Stimulated activated CD4-positive, alpha-beta T cell treated with anti-CD3 and anti-CD28 coated beads, Interleukin-2, amount 100 ng/mL, for 24 hours (primary cell): ENCODE measurements at regions not wholly inside any gene's neighbourhood (a gene's known extent, or its start where the extent isn't known, plus 50 kb on each side); places are given as distances from the start of the nearest gene placed in this dataset.
"Not testable (repeated sequence)": the region's sequence is repeated elsewhere in the genome, so short reads cannot be mapped to it uniquely, and the experiment has no call there.

Experiments used
- DNase-seq, 2 donors: peaks; one replicate each; pipeline ENCODE4 v3.0.0-alpha.2; 2020

GRCh38 chr17:71423871-71424546 lies 696.8 kb upstream of the SOX9 start:
- no peak for DNase-seq

GRCh38 chr17:71427801-71428200 lies 693.0 kb upstream of the SOX9 start:
- no peak for DNase-seq

- DNase-seq, result no peak
Observed at GRCh38 chr17:71428897-71429296, 691.9 kb upstream of the SOX9 start.

- DNase-seq, result no peak
Observed at GRCh38 chr17:71430281-71430680, 690.5 kb upstream of the SOX9 start.

DNA sequence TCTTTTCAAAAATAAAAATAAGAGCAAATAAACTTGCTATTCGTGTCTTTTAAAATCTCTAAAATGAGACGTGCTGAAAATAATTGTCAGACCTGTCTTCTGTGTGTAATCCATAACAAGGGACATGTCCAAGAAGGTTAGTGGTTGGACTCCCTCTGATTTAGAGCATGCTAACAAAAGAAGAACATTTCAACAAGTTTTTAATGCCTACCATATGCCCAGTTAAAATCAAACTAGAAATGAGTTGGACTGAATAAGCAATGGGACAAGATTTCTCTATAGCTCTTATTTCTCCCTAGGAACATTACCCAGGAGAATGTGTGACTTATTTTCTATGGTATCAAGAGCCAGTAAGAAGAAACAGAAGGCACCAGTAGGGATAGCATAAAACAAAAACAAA lies 689.7 kb upstream of the SOX9 start:
- no peak for DNase-seq

GRCh38 chr17:71432378-71433315 lies 688.2 kb upstream of the SOX9 start:
- no peak for DNase-seq

GRCh38 chr17:71434716-71435115 lies 686.1 kb upstream of the SOX9 start:
- DNase-seq, result no peak

GRCh38 chr17:71436479-71436878 lies 684.3 kb upstream of the SOX9 start:
- no peak for DNase-seq

- no peak for DNase-seq
Observed at GRCh38 chr17:71437166-71437565, 683.7 kb upstream of the SOX9 start.

- DNase-seq, result no peak
Observed at GRCh38 chr17:71438631-71439146, 682.1 kb upstream of the SOX9 start.

DNA sequence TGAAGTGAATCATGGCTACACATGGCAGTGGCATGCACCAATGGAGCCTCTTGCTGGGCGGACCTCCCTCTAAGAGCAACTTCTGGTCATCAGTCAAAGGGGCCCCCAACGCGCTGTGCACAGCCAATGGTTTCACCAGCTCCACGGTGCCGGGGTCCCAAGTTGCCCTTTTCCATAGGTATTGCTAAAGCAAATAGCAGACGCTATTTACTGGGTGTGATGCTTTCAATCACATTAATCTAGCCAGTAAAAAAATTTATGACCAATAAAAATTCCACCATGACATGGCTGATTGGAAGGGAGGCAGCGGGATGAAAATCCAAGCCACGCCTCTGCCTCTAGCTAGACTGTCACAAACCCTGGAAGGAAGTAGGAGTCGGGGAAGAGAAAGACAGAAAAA lies 680.3 kb upstream of the SOX9 start:
- no peak for DNase-seq

DNA sequence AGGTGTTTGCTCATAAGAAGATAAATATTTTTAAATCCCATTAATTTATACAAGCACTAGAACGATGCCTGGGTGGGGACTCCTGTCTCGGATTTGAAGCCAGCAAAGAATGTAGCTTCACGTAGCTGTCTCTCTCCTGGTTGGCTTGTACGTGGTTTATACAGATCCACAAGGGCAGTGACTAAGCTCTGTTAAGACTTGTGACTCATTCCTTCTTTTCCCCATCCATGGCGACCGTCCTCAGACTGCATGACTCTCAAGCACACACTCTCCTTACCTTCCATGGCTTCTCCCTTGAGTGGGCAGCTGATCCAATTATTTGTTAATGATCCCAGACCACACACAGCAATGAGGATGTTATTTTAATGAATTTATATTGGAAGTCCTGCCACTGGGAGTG lies 679.7 kb upstream of the SOX9 start:
- no peak for DNase-seq

- no peak for DNase-seq
Observed at GRCh38 chr17:71444078-71444477, 676.7 kb upstream of the SOX9 start.

GRCh38 chr17:71446645-71447437 lies 674.0 kb upstream of the SOX9 start:
- DNase-seq, result no peak

GRCh38 chr17:71447644-71448043 lies 673.2 kb upstream of the SOX9 start:
- no peak for DNase-seq

DNA sequence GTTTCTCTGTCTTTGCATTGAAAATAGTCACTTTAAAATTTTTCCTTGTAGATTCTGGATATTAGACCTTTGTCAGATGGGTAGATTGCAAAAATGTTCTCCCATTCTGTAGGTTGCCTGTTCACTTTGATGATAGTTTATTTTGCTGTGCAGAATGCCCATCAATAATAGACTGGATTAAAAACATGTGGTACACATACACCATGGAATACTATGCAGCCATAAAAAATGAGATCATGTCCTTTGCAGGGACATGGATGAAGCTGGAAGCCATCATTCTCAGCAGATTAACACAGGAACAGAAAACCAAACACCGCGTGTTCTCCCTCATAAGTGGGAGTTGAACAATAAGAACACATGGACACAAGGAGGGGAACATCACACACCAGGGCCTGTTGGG lies 670.2 kb upstream of the SOX9 start:
- DNase-seq, result not testable (repeated sequence)

GRCh38 chr17:71453876-71454422 lies 666.9 kb upstream of the SOX9 start:
- no peak for DNase-seq

- DNase-seq, result no peak
Observed at GRCh38 chr17:71455219-71455618, 665.6 kb upstream of the SOX9 start.

GRCh38 chr17:71458322-71458721 lies 662.5 kb upstream of the SOX9 start:
- no peak for DNase-seq

DNA sequence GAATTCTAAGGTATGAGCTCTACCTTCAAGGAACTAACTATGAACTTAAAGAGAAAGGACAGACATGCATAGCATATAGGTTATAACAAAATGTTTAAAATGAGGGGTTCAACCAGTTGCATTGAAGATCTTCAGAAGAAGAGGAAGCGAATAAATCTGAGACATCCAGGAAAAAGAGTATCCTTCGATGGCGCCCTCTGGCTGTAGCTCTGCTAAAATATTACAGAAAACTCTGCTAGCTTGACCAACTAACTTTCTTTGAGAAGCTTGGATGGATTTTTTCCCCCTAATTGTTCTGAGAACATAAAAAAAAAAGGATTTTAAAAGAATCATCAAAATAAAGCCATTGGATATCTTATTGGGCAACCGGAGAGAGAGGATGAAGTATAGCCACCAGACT lies 659.9 kb upstream of the SOX9 start:
- DNase-seq, result no peak

DNA sequence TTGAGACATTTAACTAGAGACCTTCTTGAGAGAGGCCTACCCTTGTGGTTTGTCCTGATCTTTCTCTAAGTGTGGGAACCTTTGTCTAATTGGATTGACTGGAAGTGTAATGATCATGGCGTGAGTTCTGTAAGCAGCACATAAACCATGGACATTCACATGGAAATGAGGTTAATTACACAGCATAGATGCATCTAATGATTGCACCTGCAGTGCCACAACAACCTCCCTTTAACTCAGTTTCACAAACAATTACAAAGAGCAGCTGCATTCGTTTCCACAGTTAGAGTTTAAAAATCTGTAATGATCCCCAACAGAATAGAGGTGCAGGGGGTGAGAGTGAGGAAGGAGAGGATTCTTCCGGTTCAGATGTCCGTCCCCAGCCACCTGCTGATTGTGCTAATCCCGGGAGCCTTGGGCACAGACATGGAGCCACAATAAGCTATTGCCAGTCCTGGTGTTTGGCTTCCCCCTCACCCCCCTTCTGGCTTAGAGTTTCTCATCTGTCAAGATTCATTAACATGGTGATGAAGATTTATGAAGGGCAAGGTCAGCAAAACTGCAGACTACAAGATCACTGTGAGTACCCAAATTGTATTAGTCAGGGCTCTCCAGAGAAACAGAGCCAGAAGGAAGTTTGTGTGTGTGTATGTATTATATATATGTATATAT lies 659.2 kb upstream of the SOX9 start:
- no peak for DNase-seq

GRCh38 chr17:71464241-71464640 lies 656.6 kb upstream of the SOX9 start:
- no peak for DNase-seq
